RWPE2 (cell line): ENCODE measurements at regions not wholly inside any gene's neighbourhood (a gene's known extent, or its start where the extent isn't known, plus 50 kb on each side); places are given as distances from the start of the nearest gene placed in this dataset.

Experiments used
- ATAC-seq: fragments of 200-7000 bp; cut with Tn5 transposase; 3 replicates; pipeline ENCODE4 v1.9.1; 2021; ENCODE audit warnings: low read depth
- DNase-seq: peaks from one replicate; pipeline ENCODE4 v3.0.0-alpha.2; 2020; ENCODE audit warnings: low spot score
- H3K27ac ChIP-seq: fragments of 450-650 bp; 2 replicates; pipeline ENCODE4 v1.5.1; 2017; ENCODE audit warnings: mild to moderate bottlenecking; ENCODE audit not compliant: poor library complexity, severe bottlenecking
- H3K27me3 ChIP-seq: fragments of 250-450 bp; sonication (Bioruptor Pico); 2 replicates; pipeline ENCODE4 v1.5.1; 2021; ENCODE audit warnings: mild to moderate bottlenecking, moderate library complexity; ENCODE audit not compliant: insufficient read depth, poor library complexity, severe bottlenecking
- H3K36me3 ChIP-seq: fragments of 250-450 bp; sonication (Bioruptor Pico); 2 replicates; pipeline ENCODE4 v1.5.1; 2020; ENCODE audit warnings: low read depth, mild to moderate bottlenecking, moderate library complexity
- H3K4me1 ChIP-seq: fragments of 250-450 bp; sonication (Bioruptor Pico); 2 replicates; pipeline ENCODE4 v1.5.1; 2021; ENCODE audit warnings: mild to moderate bottlenecking, moderate library complexity; ENCODE audit not compliant: insufficient read depth, poor library complexity, severe bottlenecking
- H3K4me3 ChIP-seq: fragments of 250-450 bp; sonication (Bioruptor Pico); 2 replicates; pipeline ENCODE4 v1.5.1; 2021; ENCODE audit warnings: mild to moderate bottlenecking, moderate library complexity; ENCODE audit not compliant: severe bottlenecking
- H3K9me3 ChIP-seq: fragments of 250-450 bp; sonication (Bioruptor Pico); 2 replicates; pipeline ENCODE4 v1.5.1; 2021; ENCODE audit warnings: mild to moderate bottlenecking, moderate library complexity; ENCODE audit not compliant: severe bottlenecking
- CTCF ChIP-seq: fragments of 450-650 bp; IDR thresholded peaks from one replicate; pipeline ENCODE4 v1.5.1; 2017; ENCODE audit warnings: mild to moderate bottlenecking, moderate library complexity; ENCODE audit not compliant: poor library complexity, severe bottlenecking

DNA sequence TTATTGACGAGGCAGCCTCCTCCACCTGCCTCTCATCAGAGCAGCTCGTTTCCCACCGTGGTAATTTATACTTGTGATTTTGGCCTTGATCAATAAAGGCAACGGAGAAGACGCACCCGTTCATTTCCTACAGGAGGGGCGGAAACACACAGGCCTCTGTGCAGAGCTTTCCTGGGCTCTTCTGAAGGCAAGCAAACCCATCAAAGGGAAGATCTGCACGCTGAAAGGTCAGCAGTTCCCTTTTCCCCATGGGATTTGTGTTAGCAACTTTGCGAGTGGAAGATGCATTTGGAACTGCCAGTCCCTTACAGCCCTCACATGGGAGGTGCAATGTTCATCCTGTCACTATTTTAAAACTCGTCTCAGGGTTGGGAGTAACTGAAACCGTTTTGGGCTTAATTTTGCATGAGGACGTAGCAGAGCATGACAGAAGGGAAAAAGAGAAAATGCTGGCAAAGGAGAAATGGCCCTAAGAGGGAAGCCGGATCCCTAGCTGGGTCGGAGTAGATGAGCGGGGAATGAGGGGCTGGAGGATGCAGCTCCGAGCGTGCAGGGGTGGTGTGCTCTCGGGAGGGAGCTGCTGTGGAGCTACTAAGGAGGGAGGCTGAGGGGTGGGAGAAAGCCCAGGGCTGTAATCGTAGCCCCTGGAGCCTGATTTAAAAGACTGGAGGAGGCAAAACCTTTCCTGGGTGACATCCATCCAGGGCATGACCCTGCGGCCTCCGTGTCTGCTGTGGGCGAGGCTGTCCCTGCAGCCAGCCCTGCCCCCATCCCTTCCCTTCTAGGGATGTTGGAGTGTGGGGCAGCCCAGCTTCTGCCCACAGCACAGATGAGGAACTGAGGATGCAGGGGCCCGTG, 111.1 kb upstream of the FAM20C start:
- DNase-seq (no peak), ATAC-seq (no peak)
- TF ChIP-seq CTCF: no peak
- H3K4me3 ChIP-seq: no peak overlapping the region
- H3K36me3 ChIP-seq: no peaks in the 10 kb centered on the region
- no peaks in the 10 kb centered on the region for H3K27me3 ChIP-seq
- peaks cover 5% of the 10 kb centered on the region for H3K4me1 ChIP-seq
- no peaks in the 10 kb centered on the region for H3K9me3 ChIP-seq
- no peak overlapping the region for H3K27ac ChIP-seq

- Histone ChIP-seq H3K4me1 (peaks cover 5% of the 10 kb centered on the region), H3K27ac (no peak overlapping the region), H3K27me3 (no peaks in the 10 kb centered on the region), H3K4me3 (no peak overlapping the region), H3K9me3 (no peaks in the 10 kb centered on the region), H3K36me3 (no peaks in the 10 kb centered on the region)
- peak; percentile 79 for ATAC-seq
- TF ChIP-seq CTCF: no peak
- no peak for DNase-seq
Measured at GRCh38 chr7:81926-82756, 110.2 kb upstream of the FAM20C start.

GRCh38 chr7:82757-83155, 109.6 kb upstream of the FAM20C start:
- Histone ChIP-seq H3K4me3 (no peak overlapping the region), H3K27me3 (no peaks in the 10 kb centered on the region), H3K9me3 (no peaks in the 10 kb centered on the region), H3K27ac (no peak overlapping the region), H3K36me3 (no peaks in the 10 kb centered on the region), H3K4me1 (peaks cover 5% of the 10 kb centered on the region)
- TF ChIP-seq CTCF: no peak
- DNase-seq (no peak), ATAC-seq (no peak)

DNA sequence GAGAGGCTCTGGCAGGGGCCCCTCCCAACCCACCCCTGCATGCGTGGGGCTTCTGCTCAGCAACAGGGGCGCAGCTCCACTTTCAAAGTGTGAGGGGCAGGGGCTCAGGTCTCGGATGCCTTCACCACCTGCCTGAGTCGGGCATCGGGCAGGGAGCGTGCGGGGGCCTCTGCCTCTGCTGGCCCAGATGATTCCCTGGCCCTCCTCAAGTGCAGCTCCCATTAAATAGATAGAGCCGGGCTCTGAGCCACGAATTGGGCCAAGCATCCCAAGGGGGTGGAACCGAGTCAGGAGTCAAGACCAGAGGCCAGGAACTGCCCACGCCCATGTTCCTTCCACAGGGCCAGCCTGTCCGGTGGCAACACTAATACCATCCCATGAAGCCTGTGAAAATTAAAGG, 108.9 kb upstream of the FAM20C start:
- no peak overlapping the region for H3K27ac ChIP-seq
- no peak for TF ChIP-seq CTCF

More for the DNA sequence above, 108.9 kb upstream of the FAM20C start:
- Histone ChIP-seq H3K9me3 (no peaks in the 10 kb centered on the region), H3K4me1 (peaks cover 6% of the 10 kb centered on the region), H3K36me3 (no peaks in the 10 kb centered on the region), H3K4me3 (no peak overlapping the region), H3K27me3 (no peaks in the 10 kb centered on the region)
- DNase-seq (no peak), ATAC-seq (no peak)
